Liver (tissue), 2 donors: ENCODE measurements at regions not wholly inside any gene's neighbourhood (a gene's known extent, or its start where the extent isn't known, plus 50 kb on each side); places are given as distances from the start of the nearest gene placed in this dataset.

Experiments used
- RAD21 ChIP-seq, 2 donors: IDR thresholded peaks; 2 replicates each; pipeline ENCODE4 v1.6.1; 2016; ENCODE audit warnings: antibody characterized with exemption in 2 of 2, mild to moderate bottlenecking in 2 of 2
- TF ChIP-seq, protein P1 (sequence below): IDR thresholded peaks from 2 replicates; pipeline ENCODE4 v1.6.1; 2016; ENCODE audit warnings: antibody characterized with exemption, mild to moderate bottlenecking
- donor health status: healthy.

- TF ChIP-seq RAD21 (IDR thresholded peaks at IDR 0.05) = no peak
- TF ChIP-seq, protein P1, sequence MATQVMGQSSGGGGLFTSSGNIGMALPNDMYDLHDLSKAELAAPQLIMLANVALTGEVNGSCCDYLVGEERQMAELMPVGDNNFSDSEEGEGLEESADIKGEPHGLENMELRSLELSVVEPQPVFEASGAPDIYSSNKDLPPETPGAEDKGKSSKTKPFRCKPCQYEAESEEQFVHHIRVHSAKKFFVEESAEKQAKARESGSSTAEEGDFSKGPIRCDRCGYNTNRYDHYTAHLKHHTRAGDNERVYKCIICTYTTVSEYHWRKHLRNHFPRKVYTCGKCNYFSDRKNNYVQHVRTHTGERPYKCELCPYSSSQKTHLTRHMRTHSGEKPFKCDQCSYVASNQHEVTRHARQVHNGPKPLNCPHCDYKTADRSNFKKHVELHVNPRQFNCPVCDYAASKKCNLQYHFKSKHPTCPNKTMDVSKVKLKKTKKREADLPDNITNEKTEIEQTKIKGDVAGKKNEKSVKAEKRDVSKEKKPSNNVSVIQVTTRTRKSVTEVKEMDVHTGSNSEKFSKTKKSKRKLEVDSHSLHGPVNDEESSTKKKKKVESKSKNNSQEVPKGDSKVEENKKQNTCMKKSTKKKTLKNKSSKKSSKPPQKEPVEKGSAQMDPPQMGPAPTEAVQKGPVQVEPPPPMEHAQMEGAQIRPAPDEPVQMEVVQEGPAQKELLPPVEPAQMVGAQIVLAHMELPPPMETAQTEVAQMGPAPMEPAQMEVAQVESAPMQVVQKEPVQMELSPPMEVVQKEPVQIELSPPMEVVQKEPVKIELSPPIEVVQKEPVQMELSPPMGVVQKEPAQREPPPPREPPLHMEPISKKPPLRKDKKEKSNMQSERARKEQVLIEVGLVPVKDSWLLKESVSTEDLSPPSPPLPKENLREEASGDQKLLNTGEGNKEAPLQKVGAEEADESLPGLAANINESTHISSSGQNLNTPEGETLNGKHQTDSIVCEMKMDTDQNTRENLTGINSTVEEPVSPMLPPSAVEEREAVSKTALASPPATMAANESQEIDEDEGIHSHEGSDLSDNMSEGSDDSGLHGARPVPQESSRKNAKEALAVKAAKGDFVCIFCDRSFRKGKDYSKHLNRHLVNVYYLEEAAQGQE = no peak
Measured at GRCh38 chr1:78236716-78237115, 190.9 kb downstream of the GIPC2 start.
